Neural cell (in vitro differentiated cells): ENCODE measurements at regions not wholly inside any gene's neighbourhood (a gene's known extent, or its start where the extent isn't known, plus 50 kb on each side); places are given as distances from the start of the nearest gene placed in this dataset.

ENCODE experiments used
- H2AFZ ChIP-seq: fragments of 200-600, 300-800 bp; sonication (generic), shearing (Covaris generic); 2 replicates; pipeline ENCODE4 v1.6.0; 2014; ENCODE audit warnings: low read depth, mild to moderate bottlenecking, antibody characterized with exemption, low read length, moderate library complexity
- H3F3A ChIP-seq: fragments of 200-600 bp; shearing (Covaris generic); 2 replicates; pipeline ENCODE4 v1.6.1; 2016; ENCODE audit warnings: mild to moderate bottlenecking, moderate library complexity, mixed read lengths, antibody characterized with exemption, low read length; ENCODE audit not compliant: insufficient read depth, poor library complexity, severe bottlenecking
- H3K27ac ChIP-seq: fragments of 200-600, 300-800 bp; sonication (generic), shearing (Covaris generic); 2 replicates; pipeline ENCODE4 v1.5.1; 2014; ENCODE audit warnings: mild to moderate bottlenecking, low read length, moderate library complexity
- H3K27me3 ChIP-seq: fragments of 300-800, 200-600 bp; sonication (generic), shearing (Covaris generic); 2 replicates; pipeline ENCODE4 v1.6.0; 2014; ENCODE audit warnings: mild to moderate bottlenecking, low read depth, low read length, moderate library complexity; ENCODE audit not compliant: insufficient read depth
- H3K36me3 ChIP-seq: fragments of 300-800, 200-600 bp; sonication (generic), shearing (Covaris generic); 2 replicates; pipeline ENCODE4 v1.5.1; 2014; ENCODE audit warnings: mild to moderate bottlenecking, antibody characterized with exemption, low read length, moderate library complexity; ENCODE audit not compliant: insufficient read depth
- H3K4me2 ChIP-seq: fragments of 300-800, 200-600 bp; sonication (generic), shearing (Covaris generic); 2 replicates; pipeline ENCODE4 v1.6.0; 2014; ENCODE audit warnings: mild to moderate bottlenecking, low read length
- H3K4me3 ChIP-seq: fragments of 300-800, 200-600 bp; sonication (generic), shearing (Covaris generic); 2 replicates; pipeline ENCODE4 v1.5.1; 2014; ENCODE audit warnings: mild to moderate bottlenecking, low read length, moderate library complexity
- H3K79me2 ChIP-seq: fragments of 200-600 bp; shearing (Covaris generic); replicated peaks from 2 replicates; pipeline ENCODE4 v1.6.0; 2014; ENCODE audit warnings: mild to moderate bottlenecking, low read length, moderate library complexity; ENCODE audit not compliant: insufficient read depth
- H3K9ac ChIP-seq: fragments of 300-800, 200-600 bp; sonication (generic), shearing (Covaris generic); 2 replicates; pipeline ENCODE4 v1.6.1; 2016; ENCODE audit warnings: mild to moderate bottlenecking, low read length, mixed read lengths
- H3K9me2 ChIP-seq: fragments of 200-600 bp; shearing (Covaris generic); 2 replicates; pipeline ENCODE4 v1.6.1; 2016; ENCODE audit warnings: mild to moderate bottlenecking, low read length, mixed read lengths; ENCODE audit not compliant: insufficient read depth
- H3K9me3 ChIP-seq: fragments of 200-600, 300-800 bp; sonication (generic), shearing (Covaris generic); 2 replicates; pipeline ENCODE4 v1.6.1; 2016; ENCODE audit warnings: mild to moderate bottlenecking, mixed run types, low read length, moderate library complexity, mixed read lengths
- H4K20me1 ChIP-seq: fragments of 200-600 bp; shearing (Covaris generic); 2 replicates; pipeline ENCODE4 v1.6.1; 2016; ENCODE audit warnings: mild to moderate bottlenecking, mixed run types; ENCODE audit not compliant: insufficient read depth
- EP300 ChIP-seq: fragments of 450-650 bp; conservative IDR thresholded peaks from 2 replicates; pipeline ENCODE4 v1.6.1; 2014; ENCODE audit warnings: antibody characterized with exemption, mild to moderate bottlenecking, moderate library complexity; ENCODE audit not compliant: poor library complexity, severe bottlenecking
- EZH2 ChIP-seq: fragments of 200-600, 300-800 bp; shearing (Covaris generic), sonication (generic); IDR thresholded peaks from 2 replicates; pipeline ENCODE4 v1.6.1; 2014; ENCODE audit warnings: antibody characterized with exemption, low read length, borderline replicate concordance, mild to moderate bottlenecking; ENCODE audit not compliant: insufficient read depth, poor library complexity, severe bottlenecking
- MXI1 ChIP-seq: fragments of 450-650 bp; conservative IDR thresholded peaks from 2 replicates; pipeline ENCODE4 v1.6.1; 2014; ENCODE audit warnings: antibody characterized with exemption, mild to moderate bottlenecking; ENCODE audit not compliant: poor library complexity, severe bottlenecking
- POLR2AphosphoS5 ChIP-seq: IDR thresholded peaks from 2 replicates; pipeline ENCODE4 v1.6.1; 2012
- RAD21 ChIP-seq: fragments of 450-650 bp; conservative IDR thresholded peaks from 2 replicates; pipeline ENCODE4 v1.6.1; 2014; ENCODE audit warnings: antibody characterized with exemption, mild to moderate bottlenecking, moderate library complexity
- SMC3 ChIP-seq: fragments of 450-650 bp; conservative IDR thresholded peaks from 2 replicates; pipeline ENCODE4 v1.6.1; 2014; ENCODE audit warnings: antibody characterized with exemption, mild to moderate bottlenecking, moderate library complexity; ENCODE audit not compliant: poor library complexity
- TAF1 ChIP-seq: IDR thresholded peaks from 2 replicates; pipeline ENCODE4 v1.6.1; 2012; ENCODE audit warnings: low read depth
- TF ChIP-seq, protein P1 (sequence below): fragments of 450-650 bp; IDR thresholded peaks from 2 replicates; pipeline ENCODE4 v1.5.1; 2014; ENCODE audit warnings: antibody characterized with exemption, mild to moderate bottlenecking, moderate library complexity; ENCODE audit not compliant: poor library complexity, severe bottlenecking

DNA sequence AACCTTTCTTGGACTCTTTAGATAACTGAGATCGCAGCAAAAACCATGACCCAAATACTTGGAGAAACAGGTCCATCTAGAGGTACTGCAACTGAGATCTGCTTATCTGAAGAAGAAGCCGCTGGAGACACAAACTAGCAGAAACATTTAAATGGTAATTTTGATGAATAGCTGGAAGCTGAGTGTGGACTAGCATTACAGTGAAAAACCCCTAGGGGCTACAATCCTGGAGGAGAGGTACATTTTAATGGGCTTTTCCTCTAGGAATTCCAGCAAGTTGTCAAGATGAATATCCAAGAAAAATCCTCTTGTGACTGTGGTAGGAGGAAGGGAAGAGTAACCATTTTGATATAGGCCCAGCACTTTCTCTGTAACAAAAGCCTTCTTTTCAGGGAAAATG lies 592.5 kb upstream of the GRIA3 start:
- no peaks in the 10 kb centered on the region for H4K20me1 ChIP-seq
- TF ChIP-seq SMC3 = no peak
- TF ChIP-seq POLR2AphosphoS5 = no peak
- TF ChIP-seq, protein P1, sequence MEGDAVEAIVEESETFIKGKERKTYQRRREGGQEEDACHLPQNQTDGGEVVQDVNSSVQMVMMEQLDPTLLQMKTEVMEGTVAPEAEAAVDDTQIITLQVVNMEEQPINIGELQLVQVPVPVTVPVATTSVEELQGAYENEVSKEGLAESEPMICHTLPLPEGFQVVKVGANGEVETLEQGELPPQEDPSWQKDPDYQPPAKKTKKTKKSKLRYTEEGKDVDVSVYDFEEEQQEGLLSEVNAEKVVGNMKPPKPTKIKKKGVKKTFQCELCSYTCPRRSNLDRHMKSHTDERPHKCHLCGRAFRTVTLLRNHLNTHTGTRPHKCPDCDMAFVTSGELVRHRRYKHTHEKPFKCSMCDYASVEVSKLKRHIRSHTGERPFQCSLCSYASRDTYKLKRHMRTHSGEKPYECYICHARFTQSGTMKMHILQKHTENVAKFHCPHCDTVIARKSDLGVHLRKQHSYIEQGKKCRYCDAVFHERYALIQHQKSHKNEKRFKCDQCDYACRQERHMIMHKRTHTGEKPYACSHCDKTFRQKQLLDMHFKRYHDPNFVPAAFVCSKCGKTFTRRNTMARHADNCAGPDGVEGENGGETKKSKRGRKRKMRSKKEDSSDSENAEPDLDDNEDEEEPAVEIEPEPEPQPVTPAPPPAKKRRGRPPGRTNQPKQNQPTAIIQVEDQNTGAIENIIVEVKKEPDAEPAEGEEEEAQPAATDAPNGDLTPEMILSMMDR = no peak
- TF ChIP-seq TAF1 = no peak
- no peak for TF ChIP-seq RAD21
- TF ChIP-seq EZH2 = no peak
- no peak for TF ChIP-seq MXI1
- no peaks in the 10 kb centered on the region for H3K9me3 ChIP-seq
- no peak overlapping the region for H3K4me3 ChIP-seq
- no peaks in the 10 kb centered on the region for H3K36me3 ChIP-seq
- no peak overlapping the region for H3K4me2 ChIP-seq
- no peak overlapping the region for H3K9ac ChIP-seq
- H3K27ac ChIP-seq = no peak overlapping the region
- no peaks in the 10 kb centered on the region for H3K79me2 ChIP-seq
- no peaks in the 10 kb centered on the region for H3F3A ChIP-seq
- H3K27me3 ChIP-seq = no peaks in the 10 kb centered on the region
- H3K9me2 ChIP-seq = no peaks in the 10 kb centered on the region
- H2AFZ ChIP-seq = no peak overlapping the region

DNA sequence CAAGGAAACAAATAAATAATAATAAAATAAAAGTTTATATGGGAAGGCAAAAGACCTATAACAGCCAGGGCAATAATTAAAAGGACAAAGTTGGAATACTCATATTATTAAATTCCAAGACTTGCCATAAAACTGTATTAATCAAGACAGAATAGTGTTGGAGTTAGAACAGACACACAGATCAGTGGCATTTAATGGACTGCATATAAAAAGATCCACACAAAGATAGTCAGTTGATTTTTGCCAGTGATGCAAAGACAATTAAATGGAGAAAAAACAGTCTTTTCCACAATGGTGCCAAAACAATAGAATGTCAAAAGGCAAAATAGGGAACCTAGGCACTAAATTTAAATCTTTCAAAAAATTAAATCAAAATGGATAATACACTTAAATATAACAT lies 587.1 kb upstream of the GRIA3 start:
- Histone ChIP-seq H4K20me1 (no peaks in the 10 kb centered on the region), H3K4me2 (no peak overlapping the region), H3K36me3 (no peaks in the 10 kb centered on the region), H3F3A (no peaks in the 10 kb centered on the region), H3K27ac (no peak overlapping the region), H3K9ac (no peak overlapping the region), H2AFZ (no peak overlapping the region), H3K27me3 (no peaks in the 10 kb centered on the region), H3K9me3 (no peaks in the 10 kb centered on the region), H3K4me3 (no peak overlapping the region), H3K9me2 (no peaks in the 10 kb centered on the region), H3K79me2 (no peaks in the 10 kb centered on the region)
- no peak for TF ChIP-seq EZH2
- no peak for TF ChIP-seq TAF1
- TF ChIP-seq SMC3 = no peak
- TF ChIP-seq POLR2AphosphoS5 = no peak
- TF ChIP-seq EP300 = no peak

DNA sequence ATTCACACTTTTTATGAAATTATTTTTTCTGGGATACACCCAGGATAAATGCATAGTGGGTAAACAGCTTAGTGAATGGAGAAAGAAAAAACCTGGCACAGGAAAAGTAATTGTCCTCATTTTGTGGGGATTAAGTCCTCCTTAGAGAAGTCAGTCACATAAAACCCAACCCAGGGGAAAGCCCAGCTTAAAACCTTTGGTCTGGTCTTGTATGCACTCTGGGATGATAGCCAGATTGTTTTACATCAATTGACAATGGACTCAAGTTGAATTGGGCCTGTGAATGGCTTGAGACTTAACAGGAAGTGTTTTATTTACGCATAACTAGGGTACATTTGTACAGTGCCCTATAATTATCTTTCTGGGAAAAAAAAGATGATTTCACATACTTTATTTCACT lies 561.3 kb upstream of the GRIA3 start:
- Histone ChIP-seq H3K79me2 (no peaks in the 10 kb centered on the region), H3K9ac (no peak overlapping the region), H2AFZ (no peak overlapping the region), H3K27ac (no peak overlapping the region), H4K20me1 (no peaks in the 10 kb centered on the region), H3K36me3 (no peaks in the 10 kb centered on the region), H3K4me2 (no peak overlapping the region), H3K9me2 (no peaks in the 10 kb centered on the region), H3F3A (no peaks in the 10 kb centered on the region), H3K4me3 (no peak overlapping the region), H3K9me3 (no peaks in the 10 kb centered on the region), H3K27me3 (no peaks in the 10 kb centered on the region)
- no peak for TF ChIP-seq RAD21
- no peak for TF ChIP-seq MXI1
- TF ChIP-seq TAF1 = no peak
- no peak for TF ChIP-seq EZH2

DNA sequence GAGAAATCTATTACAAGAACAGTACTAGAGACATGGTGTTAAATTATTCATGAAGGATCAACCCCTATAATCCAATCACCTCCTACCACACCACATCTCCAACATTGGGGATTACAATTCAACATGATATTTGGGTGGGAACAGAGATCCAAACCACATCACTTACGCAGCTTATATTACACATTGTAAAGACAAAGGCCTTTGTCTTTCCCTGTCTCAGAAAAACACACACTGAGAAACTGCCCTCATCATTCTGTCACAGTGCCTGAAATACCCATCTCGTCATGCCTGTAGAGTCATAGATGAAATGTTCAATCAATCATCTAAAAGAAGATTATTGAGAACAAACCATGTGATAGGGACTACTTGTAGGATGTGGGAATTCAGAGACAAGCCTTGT lies 558.8 kb upstream of the GRIA3 start:
- no peaks in the 10 kb centered on the region for H4K20me1 ChIP-seq
- H3K27me3 ChIP-seq = no peaks in the 10 kb centered on the region
- H3K9me3 ChIP-seq = no peaks in the 10 kb centered on the region
- no peak overlapping the region for H3K4me2 ChIP-seq
- H3K9ac ChIP-seq = no peak overlapping the region
- no peaks in the 10 kb centered on the region for H3F3A ChIP-seq
- H3K27ac ChIP-seq = peak overlapping the region; percentile 65
- peak overlapping the region; percentile 21 for H2AFZ ChIP-seq
- no peaks in the 10 kb centered on the region for H3K36me3 ChIP-seq
- H3K9me2 ChIP-seq = no peaks in the 10 kb centered on the region
- TF ChIP-seq EP300 (peak; percentile 56), POLR2AphosphoS5 (no peak), EZH2 (no peak)
- no peaks in the 10 kb centered on the region for H3K79me2 ChIP-seq
- H3K4me3 ChIP-seq = peak overlapping the region; percentile 24
